CD4-positive, alpha-beta T cell treated with Interleukin-1 beta for 1 hour (primary cell): ENCODE measurements at regions not wholly inside any gene's neighbourhood (a gene's known extent, or its start where the extent isn't known, plus 50 kb on each side); places are given as distances from the start of the nearest gene placed in this dataset.

Experiments
- DNase-seq, 2 donors: peaks; one replicate each; pipeline ENCODE4 v3.0.0-alpha.2; 2020 to 2022

GRCh38 chr16:86093801-86094750 lies 195.1 kb downstream of the IRF8 start:
- DNase-seq = no peak

- DNase-seq = no peak
These were observed 196.3 kb downstream of the IRF8 start for GRCh38 chr16:86095131-86095752.

GRCh38 chr16:86095906-86096485 lies 197.0 kb downstream of the IRF8 start:
- DNase-seq = no peak

GRCh38 chr16:86096850-86097249 lies 197.9 kb downstream of the IRF8 start:
- no peak for DNase-seq

GRCh38 chr16:86099326-86099725 lies 200.4 kb downstream of the IRF8 start:
- DNase-seq = no peak

- DNase-seq = no peak
These were observed 201.5 kb downstream of the IRF8 start for GRCh38 chr16:86100205-86101136.

GRCh38 chr16:86101137-86101896 lies 202.4 kb downstream of the IRF8 start:
- DNase-seq = no peak

GRCh38 chr16:86101897-86102157 lies 202.9 kb downstream of the IRF8 start:
- DNase-seq = no peak

- DNase-seq = no peak
These were observed 204.4 kb downstream of the IRF8 start for GRCh38 chr16:86103320-86103719.

GRCh38 chr16:86104537-86105048 lies 205.6 kb downstream of the IRF8 start:
- no peak for DNase-seq

GRCh38 chr16:86107215-86107825 lies 208.4 kb downstream of the IRF8 start:
- no peak for DNase-seq

GRCh38 chr16:86108062-86108461 lies 209.1 kb downstream of the IRF8 start:
- no peak for DNase-seq

GRCh38 chr16:86110134-86110533 lies 211.2 kb downstream of the IRF8 start:
- no peak for DNase-seq

GRCh38 chr16:86110726-86111125 lies 211.8 kb downstream of the IRF8 start:
- DNase-seq = no peak

- no peak for DNase-seq
These were observed 213.2 kb downstream of the IRF8 start for GRCh38 chr16:86112178-86112577.

GRCh38 chr16:86117235-86117634 lies 218.3 kb downstream of the IRF8 start:
- DNase-seq = no peak

- DNase-seq = no peak
These were observed 218.8 kb downstream of the IRF8 start for GRCh38 chr16:86117756-86118155.

GRCh38 chr16:86118467-86119307 lies 219.7 kb downstream of the IRF8 start:
- no peak for DNase-seq

- no peak for DNase-seq
These were observed 221.5 kb downstream of the IRF8 start for GRCh38 chr16:86120201-86121192.
